ENCODE measurements at regions not wholly inside any gene's neighbourhood (a gene's known extent, or its start where the extent isn't known, plus 50 kb on each side); places are given as distances from the start of the nearest gene placed in this dataset.

DNA sequence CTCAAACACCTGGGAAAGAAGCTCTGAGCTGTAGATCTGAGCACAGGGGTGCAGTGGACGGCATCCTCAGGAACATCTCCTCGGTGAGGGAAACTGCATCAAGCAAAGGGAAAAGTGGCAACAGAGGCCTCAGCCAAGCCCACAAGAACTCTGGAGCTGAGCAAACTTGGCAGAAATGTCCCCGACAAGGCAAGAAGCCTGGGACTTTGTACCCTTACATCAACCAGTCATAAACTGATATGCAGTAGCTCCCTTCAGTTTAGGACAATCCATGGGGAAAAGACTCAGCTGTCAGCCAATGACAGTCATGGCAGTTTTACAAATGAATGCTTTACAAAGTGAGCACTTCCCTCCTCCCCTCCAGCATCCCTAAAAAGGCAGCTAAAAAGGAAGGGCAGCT, 210.0 kb upstream of the DYNLRB2 start:
- Histone ChIP-seq H2AFZ (ENCODE audit: insufficient read depth, low read length, poor library complexity) (no peak overlapping the region), H3K27ac (ENCODE audit: low read depth, low read length) (no peak overlapping the region), H2BK120ac (ENCODE audit: insufficient read depth, low read length, poor library complexity) (no peak overlapping the region), H2BK5ac (ENCODE audit: low read depth, low read length, poor library complexity) (no peak overlapping the region), H3K79me1 (ENCODE audit: low read length) (no peaks in the 10 kb centered on the region), H3K4me3 (ENCODE audit: low read depth, low read length) (no peak overlapping the region), H3K79me2 (ENCODE audit: control insufficient read depth, insufficient read depth, low read length, poor library complexity) (no peaks in the 10 kb centered on the region), H3K4me1 (ENCODE audit: control insufficient read depth in 1 of 2, insufficient read depth in 2 of 2, low read length in 2 of 2) (no peaks in the 10 kb centered on the region), H3K14ac (ENCODE audit: low read length) (no peak overlapping the region), H3K4ac (ENCODE audit: low read depth, low read length) (no peak overlapping the region), H3K4me2 (ENCODE audit: low read length) (no peak overlapping the region), H2BK12ac (ENCODE audit: low read length) (no peak overlapping the region), H3K27me3 (ENCODE audit: insufficient read depth, low read length) (no peaks in the 10 kb centered on the region), H4K8ac (ENCODE audit: low read depth, low read length) (no peak overlapping the region), H3K9ac (ENCODE audit: low read length) (no peak overlapping the region), H4K12ac (ENCODE audit: low read depth, low read length) (no peak overlapping the region), H3K23ac (ENCODE audit: low read length) (no peak overlapping the region), H3K18ac (ENCODE audit: low read length) (no peak overlapping the region), H3K36me3 (ENCODE audit: control insufficient read depth in 1 of 2, insufficient read depth in 2 of 2, low read length in 2 of 2) (no peaks in the 10 kb centered on the region), H3K9me3 (ENCODE audit: insufficient read depth, low read depth, low read length) (no peaks in the 10 kb centered on the region), H4K91ac (ENCODE audit: low read depth, low read length) (no peak overlapping the region), H2AK5ac (ENCODE audit: low read length) (no peak overlapping the region)
- no peak for DNase-seq
- WGBS (ENCODE audit: extremely low coverage, insufficient coverage, insufficient read length) = no CpG with 5 or more reads among the region's 3 CpGs

DNA sequence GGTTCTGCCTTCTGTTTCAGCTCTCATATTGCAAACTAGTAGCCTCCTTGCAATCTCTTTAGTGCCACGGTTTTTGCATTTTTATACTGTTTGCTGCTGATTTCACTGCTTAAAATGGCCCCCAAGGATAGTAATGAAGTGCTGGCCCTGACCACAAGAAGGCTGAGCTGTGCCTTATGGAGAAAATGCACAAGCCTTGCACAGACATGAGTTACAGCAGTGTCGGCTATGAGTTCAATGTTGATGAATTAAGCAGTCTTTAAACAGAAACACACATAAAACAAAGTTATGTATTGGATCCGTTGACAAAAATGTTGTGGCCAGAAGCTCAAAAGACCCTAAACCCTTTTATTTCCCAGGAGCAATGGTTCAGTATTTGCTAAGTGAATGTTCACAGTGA, 210.6 kb upstream of the DYNLRB2 start:
- Histone ChIP-seq H4K91ac (ENCODE audit: low read depth, low read length) (no peak overlapping the region), H3K27ac (ENCODE audit: low read depth, low read length) (no peak overlapping the region), H3K79me2 (ENCODE audit: control insufficient read depth, insufficient read depth, low read length, poor library complexity) (no peaks in the 10 kb centered on the region), H3K14ac (ENCODE audit: low read length) (no peak overlapping the region), H2AFZ (ENCODE audit: insufficient read depth, low read length, poor library complexity) (no peak overlapping the region), H2AK5ac (ENCODE audit: low read length) (no peak overlapping the region), H3K23ac (ENCODE audit: low read length) (no peak overlapping the region), H3K18ac (ENCODE audit: low read length) (no peak overlapping the region), H3K79me1 (ENCODE audit: low read length) (no peaks in the 10 kb centered on the region), H4K8ac (ENCODE audit: low read depth, low read length) (no peak overlapping the region), H3K9ac (ENCODE audit: low read length) (no peak overlapping the region), H3K27me3 (ENCODE audit: insufficient read depth, low read length) (no peaks in the 10 kb centered on the region), H3K4me2 (ENCODE audit: low read length) (no peak overlapping the region), H3K4ac (ENCODE audit: low read depth, low read length) (no peak overlapping the region), H2BK5ac (ENCODE audit: low read depth, low read length, poor library complexity) (no peak overlapping the region), H2BK12ac (ENCODE audit: low read length) (no peak overlapping the region), H3K36me3 (ENCODE audit: control insufficient read depth in 1 of 2, insufficient read depth in 2 of 2, low read length in 2 of 2) (no peaks in the 10 kb centered on the region), H2BK120ac (ENCODE audit: insufficient read depth, low read length, poor library complexity) (no peak overlapping the region), H3K9me3 (ENCODE audit: insufficient read depth, low read depth, low read length) (no peaks in the 10 kb centered on the region), H3K4me3 (ENCODE audit: low read depth, low read length) (no peak overlapping the region), H4K12ac (ENCODE audit: low read depth, low read length) (no peak overlapping the region), H3K4me1 (ENCODE audit: control insufficient read depth in 1 of 2, insufficient read depth in 2 of 2, low read length in 2 of 2) (no peaks in the 10 kb centered on the region)
- WGBS (ENCODE audit: extremely low coverage, insufficient coverage, insufficient read length) = no CpG with 5 or more reads among the region's 3 CpGs
- DNase-seq = no peak

DNA sequence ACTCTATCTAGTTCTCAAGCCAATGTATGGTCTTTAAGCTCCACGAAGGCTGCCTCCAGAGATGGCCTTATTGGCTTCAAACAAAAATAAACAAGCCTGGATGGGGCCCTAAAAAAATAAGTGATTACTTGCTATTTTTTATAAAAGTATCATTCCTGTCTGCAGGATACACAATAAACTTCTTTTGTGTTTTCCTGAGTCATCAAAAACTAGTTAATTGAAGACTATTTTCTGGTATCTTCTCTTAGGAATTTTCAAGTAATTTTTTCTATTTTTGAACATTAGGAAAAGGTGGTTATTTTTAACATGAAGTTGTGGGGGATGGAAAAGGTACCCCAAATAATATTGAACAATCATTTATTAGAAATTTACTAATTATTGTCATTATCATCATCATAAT, 213.1 kb upstream of the DYNLRB2 start:
- H3K14ac ChIP-seq (ENCODE audit: low read length) = no peak overlapping the region
- H3K36me3 ChIP-seq (ENCODE audit: control insufficient read depth in 1 of 2, insufficient read depth in 2 of 2, low read length in 2 of 2) = no peaks in the 10 kb centered on the region
- no peak overlapping the region for H3K4me3 ChIP-seq (ENCODE audit: low read depth, low read length)
- no peak overlapping the region for H4K91ac ChIP-seq (ENCODE audit: low read depth, low read length)
- H3K79me1 ChIP-seq (ENCODE audit: low read length) = no peaks in the 10 kb centered on the region
- WGBS (ENCODE audit: extremely low coverage, insufficient coverage, insufficient read length) = no CpG with 5 or more reads among the region's 1 CpG
- H2BK12ac ChIP-seq (ENCODE audit: low read length) = no peak overlapping the region
- H4K12ac ChIP-seq (ENCODE audit: low read depth, low read length) = no peak overlapping the region
- H2BK120ac ChIP-seq (ENCODE audit: insufficient read depth, low read length, poor library complexity) = no peak overlapping the region
- H2AFZ ChIP-seq (ENCODE audit: insufficient read depth, low read length, poor library complexity) = no peak overlapping the region
- no peak overlapping the region for H3K23ac ChIP-seq (ENCODE audit: low read length)
- H2AK5ac ChIP-seq (ENCODE audit: low read length) = no peak overlapping the region
- H3K18ac ChIP-seq (ENCODE audit: low read length) = no peak overlapping the region
- no peaks in the 10 kb centered on the region for H3K79me2 ChIP-seq (ENCODE audit: control insufficient read depth, insufficient read depth, low read length, poor library complexity)
- H3K4ac ChIP-seq (ENCODE audit: low read depth, low read length) = no peak overlapping the region
- H3K4me2 ChIP-seq (ENCODE audit: low read length) = no peak overlapping the region
- H3K4me1 ChIP-seq (ENCODE audit: control insufficient read depth in 1 of 2, insufficient read depth in 2 of 2, low read length in 2 of 2) = no peaks in the 10 kb centered on the region
- H4K8ac ChIP-seq (ENCODE audit: low read depth, low read length) = no peak overlapping the region
- no peaks in the 10 kb centered on the region for H3K9me3 ChIP-seq (ENCODE audit: insufficient read depth, low read depth, low read length)
- H2BK5ac ChIP-seq (ENCODE audit: low read depth, low read length, poor library complexity) = no peak overlapping the region
- H3K27me3 ChIP-seq (ENCODE audit: insufficient read depth, low read length) = no peaks in the 10 kb centered on the region
- no peak overlapping the region for H3K27ac ChIP-seq (ENCODE audit: low read depth, low read length)
- no peak for DNase-seq
- H3K9ac ChIP-seq (ENCODE audit: low read length) = no peak overlapping the region

DNA sequence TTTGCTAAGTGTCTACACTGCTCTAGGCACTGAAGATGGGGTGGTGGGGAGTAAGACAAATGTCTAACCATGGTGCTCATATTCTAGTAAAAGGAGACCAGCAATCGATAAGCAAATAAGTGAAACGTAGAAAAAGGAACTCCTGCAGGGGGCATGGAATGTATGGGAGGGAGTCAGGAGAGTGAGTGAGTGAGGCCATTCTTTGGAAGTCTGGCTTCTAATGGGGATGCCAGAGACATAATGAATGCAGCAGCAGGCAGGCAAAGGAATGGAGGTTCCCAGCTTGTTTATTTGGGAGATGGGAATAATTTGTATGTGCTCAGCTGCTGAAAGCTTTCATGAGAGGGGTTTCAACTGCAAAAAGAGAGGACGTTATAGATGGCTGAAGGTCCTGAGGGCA, 216.4 kb upstream of the DYNLRB2 start:
- H3K4me1 ChIP-seq (ENCODE audit: control insufficient read depth in 1 of 2, insufficient read depth in 2 of 2, low read length in 2 of 2) = no peaks in the 10 kb centered on the region
- H3K27me3 ChIP-seq (ENCODE audit: insufficient read depth, low read length) = no peaks in the 10 kb centered on the region
- no peak overlapping the region for H2BK120ac ChIP-seq (ENCODE audit: insufficient read depth, low read length, poor library complexity)
- no peaks in the 10 kb centered on the region for H3K79me2 ChIP-seq (ENCODE audit: control insufficient read depth, insufficient read depth, low read length, poor library complexity)
- no peaks in the 10 kb centered on the region for H3K9me3 ChIP-seq (ENCODE audit: insufficient read depth, low read depth, low read length)
- H2AFZ ChIP-seq (ENCODE audit: insufficient read depth, low read length, poor library complexity) = no peak overlapping the region
- no peak overlapping the region for H4K91ac ChIP-seq (ENCODE audit: low read depth, low read length)
- H3K36me3 ChIP-seq (ENCODE audit: control insufficient read depth in 1 of 2, insufficient read depth in 2 of 2, low read length in 2 of 2) = no peaks in the 10 kb centered on the region
- H2AK5ac ChIP-seq (ENCODE audit: low read length) = no peak overlapping the region
- H3K27ac ChIP-seq (ENCODE audit: low read depth, low read length) = no peak overlapping the region
- H3K79me1 ChIP-seq (ENCODE audit: low read length) = no peaks in the 10 kb centered on the region
- no peak for DNase-seq
- H3K9ac ChIP-seq (ENCODE audit: low read length) = no peak overlapping the region
- H3K4me2 ChIP-seq (ENCODE audit: low read length) = no peak overlapping the region
- H3K4ac ChIP-seq (ENCODE audit: low read depth, low read length) = no peak overlapping the region
- no peak overlapping the region for H3K14ac ChIP-seq (ENCODE audit: low read length)
- H4K12ac ChIP-seq (ENCODE audit: low read depth, low read length) = no peak overlapping the region
- WGBS (ENCODE audit: extremely low coverage, insufficient coverage, insufficient read length) = no CpG with 5 or more reads among the region's 3 CpGs
- H2BK12ac ChIP-seq (ENCODE audit: low read length) = no peak overlapping the region
- H3K18ac ChIP-seq (ENCODE audit: low read length) = no peak overlapping the region
- no peak overlapping the region for H4K8ac ChIP-seq (ENCODE audit: low read depth, low read length)
- no peak overlapping the region for H3K23ac ChIP-seq (ENCODE audit: low read length)
- H3K4me3 ChIP-seq (ENCODE audit: low read depth, low read length) = no peak overlapping the region
- H2BK5ac ChIP-seq (ENCODE audit: low read depth, low read length, poor library complexity) = no peak overlapping the region

Measured in trophoblast cell (in vitro differentiated cells and primary cell).